Spleen (tissue), 11 donors: ENCODE measurements at regions not wholly inside any gene's neighbourhood (a gene's known extent, or its start where the extent isn't known, plus 50 kb on each side); places are given as distances from the start of the nearest gene placed in this dataset.

Experiments used
- DNase-seq: peaks from one replicate; pipeline ENCODE4 v3.0.0-alpha.2; 2020
- H3K27ac ChIP-seq, 8 donors: fragments of 200-600 bp; sonication (generic) in 7 of 8; 1 replicate in 4 of 8; 2 replicates in 4 of 8; pipeline versions ENCODE4 v1.5.0 to v1.8.0; 2016 to 2021; ENCODE audit warnings: inconsistent platforms in 4 of 8, mild to moderate bottlenecking in 4 of 8, moderate library complexity in 1 of 8
- H3K27me3 ChIP-seq, 7 donors: fragments of 200-600 bp; sonication (generic) in 6 of 7; replicated peaks in 1 of 7; 1 replicate in 4 of 7; 2 replicates in 3 of 7; pipeline versions ENCODE4 v1.5.0 to v1.8.0; 2016 to 2021; ENCODE audit warnings: inconsistent platforms in 3 of 7, mild to moderate bottlenecking in 1 of 7
- H3K36me3 ChIP-seq, 6 donors: fragments of 200-600 bp; sonication (generic) in 5 of 6; 1 replicate in 4 of 6; 2 replicates in 2 of 6; pipeline versions ENCODE4 v1.5.0 to v1.8.0; 2016 to 2021; ENCODE audit warnings: inconsistent platforms in 2 of 6
- H3K4me1 ChIP-seq, 6 donors: fragments of 200-600 bp; sonication (generic) in 5 of 6; 1 replicate in 3 of 6; 2 replicates in 3 of 6; pipeline versions ENCODE4 v1.5.0 to v1.8.0; 2016 to 2021; ENCODE audit warnings: inconsistent platforms in 3 of 6
- H3K4me3 ChIP-seq, 8 donors: fragments of 200-600 bp; sonication (generic) in 7 of 8; 1 replicate in 4 of 8; 2 replicates in 4 of 8; pipeline versions ENCODE4 v1.5.0 to v1.8.0; 2016 to 2021; ENCODE audit warnings: inconsistent platforms in 4 of 8, mild to moderate bottlenecking in 4 of 8, moderate library complexity in 2 of 8
- H3K9me3 ChIP-seq, 8 donors: fragments of 200-600 bp; sonication (generic) in 7 of 8; 1 replicate in 4 of 8; 2 replicates in 4 of 8; pipeline versions ENCODE4 v1.5.0 to v1.8.0; 2016 to 2021; ENCODE audit warnings: inconsistent platforms in 4 of 8
- POLR2A ChIP-seq, 3 donors: fragments of 450-650 bp; IDR thresholded peaks; one replicate each; pipeline ENCODE4 v1.5.1; 2017; ENCODE audit warnings: antibody characterized with exemption in 3 of 3, mild to moderate bottlenecking in 1 of 3
- POLR2AphosphoS5 ChIP-seq, 3 donors: sonication (generic); formaldehyde crosslinking; IDR thresholded peaks; one replicate each; pipeline ENCODE4 v1.5.1; 2017; ENCODE audit warnings: antibody characterized with exemption in 3 of 3
- WGBS, 5 donors: extraction: QIAGEN DNeasy Blood & Tissue Kit in 3 of 5; methylation state at CpG; one replicate each; pipeline versions ENCODE4 v1.1.5 to v1.1.7; 2013 to 2018; 5-methylcytosine and 5-hydroxymethylcytosine counted together
- intact Hi-C: fragments of 100-400 bp; cut with DNase I; formaldehyde crosslinking; loops from one replicate; pipeline ENCODE4 v1.15.0; 2023; ENCODE audit warnings: low total_unique reads
- TF ChIP-seq, protein P1 (sequence below), 11 experiments: fragments of 200-600 bp in 7 of 11; fragments of 450-650 bp in 4 of 11; sonication (generic) in 4 of 11; IDR thresholded peaks in 8 of 11; conservative IDR thresholded peaks in 3 of 11; 1 replicate in 7 of 11; 2 replicates in 4 of 11; pipeline versions ENCODE4 v1.4.0 to v1.8.0; 2016 to 2021; ENCODE audit warnings: antibody characterized with exemption in 11 of 11, inconsistent platforms in 4 of 11, mild to moderate bottlenecking in 1 of 11
- donor health status: healthy with polysubstance abuse.
- donor health status: DM: no; HTN: no; CAD: no; lungs with moderate emphysema.
- donor health status: DM: no; HTN: no; CAD: no.
- donor health status: Bipolar disorder and iron deficiency.
- donor health status: healthy.
- donor health status: DM: no; HTN: no; CAD: no.
- donor health status: DM: yes; HTN: yes; CAD: no.

DNA sequence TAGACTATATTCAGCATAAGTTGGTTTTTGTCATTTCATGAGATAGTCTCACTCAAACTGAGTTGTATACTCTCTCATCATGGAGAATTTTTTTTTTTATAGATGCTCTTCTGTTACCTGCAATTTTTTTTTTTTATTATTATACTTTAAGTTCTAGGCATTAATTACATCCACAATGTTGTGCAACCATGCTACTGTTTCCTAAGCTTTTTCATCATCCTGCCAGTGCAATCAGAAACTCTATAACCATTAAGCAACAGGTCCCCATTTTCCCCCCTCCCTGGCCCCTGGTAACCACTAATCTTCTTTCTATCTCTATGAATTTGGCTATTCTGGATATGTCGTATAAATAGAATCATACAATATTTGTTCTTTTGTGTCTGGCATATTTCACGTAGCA, 321.6 kb downstream of the STIM2 start:
- no peak for TF ChIP-seq POLR2AphosphoS5 (IDR thresholded peaks at IDR 0.05)
- TF ChIP-seq, protein P1, sequence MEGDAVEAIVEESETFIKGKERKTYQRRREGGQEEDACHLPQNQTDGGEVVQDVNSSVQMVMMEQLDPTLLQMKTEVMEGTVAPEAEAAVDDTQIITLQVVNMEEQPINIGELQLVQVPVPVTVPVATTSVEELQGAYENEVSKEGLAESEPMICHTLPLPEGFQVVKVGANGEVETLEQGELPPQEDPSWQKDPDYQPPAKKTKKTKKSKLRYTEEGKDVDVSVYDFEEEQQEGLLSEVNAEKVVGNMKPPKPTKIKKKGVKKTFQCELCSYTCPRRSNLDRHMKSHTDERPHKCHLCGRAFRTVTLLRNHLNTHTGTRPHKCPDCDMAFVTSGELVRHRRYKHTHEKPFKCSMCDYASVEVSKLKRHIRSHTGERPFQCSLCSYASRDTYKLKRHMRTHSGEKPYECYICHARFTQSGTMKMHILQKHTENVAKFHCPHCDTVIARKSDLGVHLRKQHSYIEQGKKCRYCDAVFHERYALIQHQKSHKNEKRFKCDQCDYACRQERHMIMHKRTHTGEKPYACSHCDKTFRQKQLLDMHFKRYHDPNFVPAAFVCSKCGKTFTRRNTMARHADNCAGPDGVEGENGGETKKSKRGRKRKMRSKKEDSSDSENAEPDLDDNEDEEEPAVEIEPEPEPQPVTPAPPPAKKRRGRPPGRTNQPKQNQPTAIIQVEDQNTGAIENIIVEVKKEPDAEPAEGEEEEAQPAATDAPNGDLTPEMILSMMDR (IDR thresholded peaks at IDR 0.05 in 8 of 11, conservative IDR thresholded peaks at IDR 0.05 in 3 of 11), result no peak
- TF ChIP-seq POLR2A (IDR thresholded peaks at IDR 0.05), result no peak
- 91 to 98% (median 95%) methylated on average over 2 of the region's 2 CpGs for WGBS, 5 donors

DNA sequence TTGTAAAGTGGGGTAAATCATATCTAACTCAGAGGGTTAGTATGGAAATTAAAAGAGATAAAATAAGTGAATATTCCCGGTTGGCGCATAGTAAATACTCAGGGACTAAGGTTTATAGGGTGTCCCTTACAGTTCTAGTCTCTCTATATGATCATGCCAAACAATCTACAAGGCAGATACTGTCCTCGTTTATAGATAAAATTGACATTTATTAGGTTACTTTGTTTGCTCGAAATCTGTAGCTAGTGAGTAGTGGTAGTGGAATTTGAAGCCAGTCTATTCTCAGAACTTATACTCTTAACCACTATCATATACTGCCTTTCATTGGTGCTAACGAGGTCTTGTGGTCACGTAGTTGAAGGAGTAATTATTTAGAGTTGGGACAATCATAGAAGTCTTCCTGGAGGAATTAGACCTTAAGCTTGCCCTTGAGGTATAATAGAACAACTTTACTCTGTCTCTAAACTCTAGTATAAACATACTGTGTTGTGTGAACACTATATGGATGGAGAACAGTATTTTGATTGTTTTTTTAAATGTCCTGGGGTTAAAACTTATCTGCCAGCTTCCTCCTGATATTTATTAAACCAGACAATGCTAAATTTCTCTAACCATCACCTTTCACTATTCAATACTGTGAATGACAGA, 324.0 kb downstream of the STIM2 start:
- 56 to 67% (median 60%) methylated on average over 6 of the region's 6 CpGs for WGBS, 5 donors

More for the DNA sequence above, 321.6 kb downstream of the STIM2 start:
- no peaks in the 10 kb centered on the region for H3K9me3 ChIP-seq
- no peaks in the 10 kb centered on the region for H3K27me3 ChIP-seq
- no peak for DNase-seq
- H3K27ac ChIP-seq, result no peak overlapping the region
- H3K4me1 ChIP-seq, result no peaks in the 10 kb centered on the region
- intact Hi-C loops, result no loop called here
- no peak overlapping the region for H3K4me3 ChIP-seq
- no peaks in the 10 kb centered on the region for H3K36me3 ChIP-seq

DNA sequence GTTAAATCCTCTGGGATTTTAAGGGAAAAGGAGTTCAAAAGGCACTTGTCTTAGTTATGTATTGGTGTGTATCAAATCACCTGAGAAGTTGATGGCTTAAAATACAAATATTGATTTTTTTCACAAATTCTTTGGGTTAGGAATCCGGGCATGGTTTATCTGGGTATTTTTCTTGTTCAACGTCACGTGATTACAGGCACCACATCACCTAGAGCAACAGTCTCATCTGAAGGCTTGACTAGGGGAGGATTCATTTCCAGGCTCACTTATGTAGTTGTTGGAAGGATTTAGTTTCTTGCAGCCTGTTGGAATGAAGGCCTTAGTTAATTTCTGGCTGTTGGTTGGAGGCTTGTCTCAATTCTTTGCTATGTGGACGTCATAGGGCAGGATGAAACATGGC, 326.1 kb downstream of the STIM2 start:
- no peak overlapping the region for H3K27ac ChIP-seq
- H3K4me1 ChIP-seq, result no peaks in the 10 kb centered on the region
- no peak for DNase-seq
- no peaks in the 10 kb centered on the region for H3K9me3 ChIP-seq
- H3K27me3 ChIP-seq, result no peaks in the 10 kb centered on the region
- intact Hi-C loops, result no loop called here
- 77 to 86% (median 81%) methylated on average over 4 of the region's 4 CpGs for WGBS, 5 donors
- TF ChIP-seq, protein P1 (IDR thresholded peaks at IDR 0.05 in 8 of 11, conservative IDR thresholded peaks at IDR 0.05 in 3 of 11), result no peak
- TF ChIP-seq POLR2AphosphoS5 (IDR thresholded peaks at IDR 0.05) (no peak), POLR2A (IDR thresholded peaks at IDR 0.05) (no peak)
- no peak overlapping the region for H3K4me3 ChIP-seq
- H3K36me3 ChIP-seq, result no peaks in the 10 kb centered on the region

More for the DNA sequence above, 324.0 kb downstream of the STIM2 start:
- no peak for DNase-seq
- Histone ChIP-seq H3K27ac (no peak overlapping the region), H3K9me3 (no peaks in the 10 kb centered on the region), H3K27me3 (no peaks in the 10 kb centered on the region), H3K4me3 (no peak overlapping the region), H3K36me3 (no peaks in the 10 kb centered on the region), H3K4me1 (no peaks in the 10 kb centered on the region)
- TF ChIP-seq POLR2A (IDR thresholded peaks at IDR 0.05) (no peak), POLR2AphosphoS5 (IDR thresholded peaks at IDR 0.05) (no peak)
- TF ChIP-seq, protein P1 (IDR thresholded peaks at IDR 0.05 in 8 of 11, conservative IDR thresholded peaks at IDR 0.05 in 3 of 11), result no peak
- intact Hi-C loops, result no loop called here

DNA sequence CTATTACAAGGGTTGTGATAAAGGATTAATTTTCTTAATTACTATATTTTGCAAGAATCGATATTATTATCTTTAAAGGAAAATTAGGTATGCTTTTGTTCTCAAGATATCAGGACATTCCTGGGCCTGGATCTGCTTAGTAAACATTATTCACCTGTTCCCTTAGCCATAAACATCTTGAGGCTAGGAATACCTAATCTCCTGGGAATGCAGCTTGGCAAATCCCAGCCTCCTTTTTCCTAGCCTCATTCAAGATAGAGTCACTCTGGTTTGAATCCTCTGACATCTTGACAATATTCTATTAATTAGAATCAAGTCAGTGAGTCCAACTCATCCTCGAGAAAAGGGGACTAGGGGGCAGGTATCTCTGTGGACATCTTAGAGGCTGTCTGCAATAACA, 327.1 kb downstream of the STIM2 start:
- Histone ChIP-seq H3K4me3 (no peak overlapping the region), H3K9me3 (no peaks in the 10 kb centered on the region), H3K27ac (no peak overlapping the region), H3K36me3 (no peaks in the 10 kb centered on the region), H3K27me3 (no peaks in the 10 kb centered on the region), H3K4me1 (no peaks in the 10 kb centered on the region)
- WGBS, 5 donors, result 75 to 93% (median 88%) methylated on average over 2 of the region's 2 CpGs
- intact Hi-C loops, result no loop called here
- TF ChIP-seq POLR2AphosphoS5 (IDR thresholded peaks at IDR 0.05) (no peak), POLR2A (IDR thresholded peaks at IDR 0.05) (no peak)
- TF ChIP-seq, protein P1 (IDR thresholded peaks at IDR 0.05 in 8 of 11, conservative IDR thresholded peaks at IDR 0.05 in 3 of 11), result no peak
- DNase-seq, result no peak
